ENCODE measurements at regions not wholly inside any gene's neighbourhood (a gene's known extent, or its start where the extent isn't known, plus 50 kb on each side); places are given as distances from the start of the nearest gene placed in this dataset.

DNA sequence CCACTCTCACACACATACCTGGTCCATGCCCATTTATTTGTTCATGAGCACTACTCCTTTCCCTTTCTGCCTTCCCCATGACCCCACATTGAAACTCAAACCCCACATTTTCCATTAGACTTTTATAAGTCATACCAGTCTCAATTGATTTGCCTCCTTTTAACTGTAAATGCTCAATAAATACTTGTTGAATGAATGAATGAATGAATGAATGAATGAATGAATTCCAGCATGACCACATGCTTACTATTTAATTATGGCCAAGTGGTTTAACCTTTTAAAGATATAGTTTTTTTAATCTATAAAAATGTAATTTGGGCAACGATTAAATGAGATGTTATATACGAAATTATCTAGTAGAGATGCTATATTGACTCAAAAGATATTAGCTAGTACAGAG is 54.1 kb upstream of the GRAMD2B start:
- DNase-seq (ENCODE audit: low spot score): no peak

DNA sequence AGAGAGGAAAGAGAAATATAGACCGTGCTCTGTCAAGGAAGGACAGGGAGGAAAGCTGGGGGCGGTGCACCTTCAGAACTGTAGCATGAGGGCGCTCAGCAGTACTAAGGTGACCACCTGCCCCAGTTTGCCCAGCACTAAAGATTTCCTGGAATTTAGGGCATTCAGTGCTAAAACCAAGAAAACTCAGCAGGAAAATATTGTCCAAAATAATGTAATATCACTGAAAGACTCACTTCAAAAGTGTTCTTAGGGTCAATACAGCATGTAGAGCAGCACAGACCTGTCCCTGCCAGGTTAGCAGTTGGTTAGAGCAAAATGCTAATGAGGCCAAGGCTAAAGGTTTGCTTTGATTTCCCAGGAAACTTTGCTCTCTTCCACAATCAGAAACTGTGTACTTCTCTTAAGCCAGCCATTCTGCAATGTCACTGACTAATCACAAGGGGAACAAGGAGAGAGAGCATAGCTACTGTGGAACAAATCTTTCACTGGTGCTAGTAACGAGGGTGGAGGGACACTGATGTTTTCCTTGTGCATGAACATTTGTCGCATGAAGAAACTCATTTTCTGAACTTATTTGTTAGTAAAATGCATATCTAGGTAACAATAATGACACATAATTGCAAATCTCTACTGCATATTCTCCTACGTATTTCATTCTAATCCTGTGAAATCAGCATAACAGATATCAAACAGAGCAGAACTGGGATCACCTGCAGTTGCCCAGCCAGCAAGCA is 53.0 kb upstream of the GRAMD2B start:
- no peak for DNase-seq (ENCODE audit: low spot score)

DNA sequence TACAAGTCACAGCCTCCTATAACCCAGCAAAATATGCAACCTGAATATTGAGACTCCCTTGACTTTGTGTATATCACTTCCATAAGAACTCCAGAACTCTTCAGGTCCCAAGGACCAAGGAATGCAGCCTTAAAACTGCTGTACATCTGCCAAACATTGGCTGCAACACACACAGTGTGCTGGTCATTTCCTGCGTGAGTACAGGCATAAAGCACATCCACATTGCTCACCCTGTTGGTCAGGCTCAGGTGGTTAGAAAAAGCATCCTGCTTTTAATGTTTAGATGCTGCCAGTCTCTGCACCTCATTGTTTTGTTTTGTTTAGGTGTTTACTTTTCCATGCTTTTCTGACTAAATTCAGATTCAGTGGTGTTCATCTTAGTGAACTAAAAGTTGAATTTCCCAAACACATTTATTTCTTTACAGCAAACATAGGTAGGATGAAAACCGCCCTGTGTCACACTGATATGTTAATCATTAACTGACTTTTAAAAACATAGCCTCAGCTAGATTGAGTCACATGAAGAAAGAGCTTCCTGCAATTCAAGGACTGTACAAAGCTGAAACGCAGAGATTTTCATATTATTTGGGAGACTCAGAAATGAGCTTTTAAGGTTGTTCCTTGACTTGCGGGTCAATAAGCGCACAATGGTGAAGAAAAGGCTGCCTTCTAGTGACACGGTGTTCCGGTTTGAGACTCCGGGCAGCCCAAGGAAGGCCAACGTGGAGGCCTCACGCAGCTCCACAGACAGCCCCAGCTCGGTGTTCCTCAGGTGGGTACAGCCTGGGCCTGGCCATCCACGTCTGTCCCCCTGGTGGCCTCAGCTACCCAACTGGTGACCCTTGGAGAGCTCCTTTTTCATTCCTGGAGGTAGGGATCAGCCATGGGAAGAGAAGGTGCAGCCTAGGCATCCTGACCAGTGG is 52.2 kb upstream of the GRAMD2B start:
- DNase-seq (ENCODE audit: low spot score): peak; percentile 21

DNA sequence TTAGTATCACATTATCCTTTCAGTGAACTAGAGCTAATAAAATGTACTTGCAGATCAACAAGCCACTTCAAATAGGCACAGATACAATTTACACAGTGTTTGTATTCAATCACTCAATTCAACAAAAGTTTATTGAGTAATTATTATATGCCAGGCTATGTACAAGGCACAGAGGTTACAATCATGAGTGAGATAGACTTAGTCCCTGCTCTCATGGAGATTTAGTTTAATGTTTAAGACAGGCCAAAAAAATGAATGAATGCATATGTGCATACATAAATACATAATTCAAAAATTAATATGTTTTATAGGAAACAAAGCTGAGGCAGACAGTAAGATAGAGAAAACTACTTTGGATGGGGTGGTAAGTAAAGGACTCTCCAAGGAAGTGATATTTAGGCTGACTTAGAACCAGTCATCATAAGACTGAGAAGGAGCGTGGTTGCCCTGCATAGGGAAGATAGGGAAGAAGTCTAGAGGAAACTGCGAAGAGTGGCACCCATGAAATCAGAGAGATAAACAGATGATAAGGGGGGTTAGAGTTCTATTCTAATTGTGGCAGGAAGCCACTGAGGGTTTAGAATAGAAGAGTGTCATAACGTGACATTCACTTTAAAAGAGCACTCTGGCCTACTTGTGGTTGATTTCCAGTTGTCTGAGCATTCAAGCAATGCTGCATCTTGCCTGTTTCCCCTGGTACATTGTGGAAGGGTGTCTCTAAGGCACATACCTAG is 49.7 kb upstream of the GRAMD2B start:
- DNase-seq (ENCODE audit: low spot score): no peak

Data from kidney capillary endothelial cell (primary cell).